ENCODE measurements at regions not wholly inside any gene's neighbourhood (a gene's known extent, or its start where the extent isn't known, plus 50 kb on each side); places are given as distances from the start of the nearest gene placed in this dataset.

DNA sequence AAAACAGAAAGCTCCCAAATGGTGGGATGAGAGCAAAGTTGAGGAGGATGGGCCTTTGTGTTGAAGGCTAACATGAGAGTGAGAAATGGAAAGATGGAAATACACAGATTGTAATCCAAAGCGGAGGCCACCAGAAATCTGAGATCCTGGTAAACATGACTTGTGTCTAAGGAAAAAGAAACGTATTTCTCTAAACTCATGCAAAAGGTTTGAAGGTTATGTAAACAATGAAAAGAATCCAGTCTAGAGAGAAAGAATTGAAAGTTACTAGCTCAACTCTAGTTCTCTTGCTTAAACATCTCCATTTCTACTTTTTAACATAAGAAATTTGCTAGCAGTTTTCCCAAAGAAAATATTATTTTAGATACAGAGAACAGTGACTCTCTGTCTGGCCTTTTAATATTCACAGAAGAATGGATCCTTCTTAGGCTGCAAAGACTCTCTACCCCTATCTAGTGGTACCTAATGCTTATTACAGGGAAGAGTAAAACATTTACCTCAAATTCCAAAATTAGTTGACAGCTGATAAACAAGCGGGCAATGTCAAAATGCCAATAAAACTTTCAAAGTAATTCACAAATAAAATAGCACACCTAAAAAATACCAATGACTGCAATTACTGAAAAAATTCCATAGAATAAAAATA, 75.8 kb upstream of the SOX5 start (continued):
- TF ChIP-seq FOXJ3 (CRISPR knock-in tag; IDR thresholded peaks at IDR 0.05; ENCODE audit: borderline replicate concordance) (peak; percentile 72; the same call in 1 of the 2 replicates), ZNF709 (CRISPR knock-in tag; IDR thresholded peaks at IDR 0.05) (no peak), MED1 (CRISPR knock-in tag; IDR thresholded peaks at IDR 0.05) (peak; percentile 63; the same call in 1 of the 2 replicates), FOXA1 (IDR thresholded peaks at IDR 0.05) (peak; percentile 57; the same call in 1 of the 2 replicates), FOXA1 (CRISPR knock-in tag; IDR thresholded peaks at IDR 0.05) (peak; percentile 85), ZNF317 (CRISPR knock-in tag; IDR thresholded peaks at IDR 0.05) (0 out of 2 replicates have a peak, but pooled peaks have one; percentile 56), MED13 (CRISPR knock-in tag; IDR thresholded peaks at IDR 0.05) (no peak), DMAP1 (CRISPR knock-in tag; IDR thresholded peaks at IDR 0.05) (peak; percentile 33; the same call in 1 of the 2 replicates), HDAC1 (CRISPR knock-in tag; IDR thresholded peaks at IDR 0.05) (no peak), ATAD3A (CRISPR knock-in tag; IDR thresholded peaks at IDR 0.05) (no peak), SALL2 (CRISPR knock-in tag; IDR thresholded peaks at IDR 0.05) (no peak), ZFP36L2 (CRISPR knock-in tag; IDR thresholded peaks at IDR 0.05) (no peak), KDM6A (CRISPR knock-in tag; IDR thresholded peaks at IDR 0.05; ENCODE audit: low read depth) (peak; percentile 12), HOXA9 (CRISPR knock-in tag; IDR thresholded peaks at IDR 0.05; ENCODE audit: borderline replicate concordance) (no peak), MAFG (CRISPR knock-in tag; IDR thresholded peaks at IDR 0.05) (no peak), ZNF562 (CRISPR knock-in tag; IDR thresholded peaks at IDR 0.05; ENCODE audit: borderline replicate concordance) (no peak), EHMT2 (IDR thresholded peaks at IDR 0.05; ENCODE audit: borderline replicate concordance, low read depth, low read length) (peak; percentile 69; the same call in 1 of the 2 replicates), NR2F6 (IDR thresholded peaks at IDR 0.05) (no peak; the same call in 1 of the 2 replicates), NR2F6 (CRISPR knock-in tag; IDR thresholded peaks at IDR 0.05) (peak; percentile 82), TARDBP (CRISPR knock-in tag; IDR thresholded peaks at IDR 0.05) (peak; percentile 57; the same call in 1 of the 2 replicates), SIX4 (CRISPR knock-in tag; IDR thresholded peaks at IDR 0.05) (peak; percentile 96), ZNF33A (CRISPR knock-in tag; IDR thresholded peaks at IDR 0.05; ENCODE audit: borderline replicate concordance) (no peak), PPARG (CRISPR knock-in tag; conservative IDR thresholded peaks at IDR 0.05) (peak; percentile 70), JUNB (CRISPR knock-in tag; IDR thresholded peaks at IDR 0.05; ENCODE audit: borderline replicate concordance) (no peak), FOXK2 (IDR thresholded peaks at IDR 0.05) (peak; percentile 51; the same call in 1 of the 2 replicates), SOX6 (IDR thresholded peaks at IDR 0.05) (no peak), SOX6 (CRISPR knock-in tag; IDR thresholded peaks at IDR 0.05) (peak; percentile 84), HDAC2 (CRISPR knock-in tag; IDR thresholded peaks at IDR 0.05) (peak; percentile 82), ZNF644 (CRISPR knock-in tag; IDR thresholded peaks at IDR 0.05; ENCODE audit: low read depth) (peak; percentile 81), ZNF878 (CRISPR knock-in tag; IDR thresholded peaks at IDR 0.05) (no peak; the same call in 1 of the 2 replicates)
- TF ChIP-seq, protein P1, sequence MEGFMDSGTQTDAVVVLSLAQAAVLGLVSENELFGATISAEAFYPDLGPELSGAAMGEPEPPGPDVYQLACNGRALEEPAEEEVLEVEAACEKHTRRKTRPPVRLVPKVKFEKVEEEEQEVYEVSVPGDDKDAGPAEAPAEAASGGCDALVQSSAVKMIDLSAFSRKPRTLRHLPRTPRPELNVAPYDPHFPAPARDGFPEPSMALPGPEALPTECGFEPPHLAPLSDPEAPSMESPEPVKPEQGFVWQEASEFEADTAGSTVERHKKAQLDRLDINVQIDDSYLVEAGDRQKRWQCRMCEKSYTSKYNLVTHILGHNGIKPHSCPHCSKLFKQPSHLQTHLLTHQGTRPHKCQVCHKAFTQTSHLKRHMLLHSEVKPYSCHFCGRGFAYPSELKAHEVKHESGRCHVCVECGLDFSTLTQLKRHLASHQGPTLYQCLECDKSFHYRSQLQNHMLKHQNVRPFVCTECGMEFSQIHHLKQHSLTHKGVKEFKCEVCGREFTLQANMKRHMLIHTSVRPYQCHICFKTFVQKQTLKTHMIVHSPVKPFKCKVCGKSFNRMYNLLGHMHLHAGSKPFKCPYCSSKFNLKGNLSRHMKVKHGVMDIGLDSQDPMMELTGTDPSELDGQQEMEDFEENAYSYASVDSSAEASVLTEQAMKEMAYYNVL (CRISPR knock-in tag; IDR thresholded peaks at IDR 0.05; ENCODE audit: borderline replicate concordance): peak; percentile 94
- TF ChIP-seq, protein P2, sequence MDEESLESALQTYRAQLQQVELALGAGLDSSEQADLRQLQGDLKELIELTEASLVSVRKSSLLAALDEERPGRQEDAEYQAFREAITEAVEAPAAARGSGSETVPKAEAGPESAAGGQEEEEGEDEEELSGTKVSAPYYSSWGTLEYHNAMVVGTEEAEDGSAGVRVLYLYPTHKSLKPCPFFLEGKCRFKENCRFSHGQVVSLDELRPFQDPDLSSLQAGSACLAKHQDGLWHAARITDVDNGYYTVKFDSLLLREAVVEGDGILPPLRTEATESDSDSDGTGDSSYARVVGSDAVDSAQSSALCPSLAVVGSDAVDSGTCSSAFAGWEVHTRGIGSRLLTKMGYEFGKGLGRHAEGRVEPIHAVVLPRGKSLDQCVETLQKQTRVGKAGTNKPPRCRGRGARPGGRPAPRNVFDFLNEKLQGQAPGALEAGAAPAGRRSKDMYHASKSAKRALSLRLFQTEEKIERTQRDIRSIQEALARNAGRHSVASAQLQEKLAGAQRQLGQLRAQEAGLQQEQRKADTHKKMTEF (CRISPR knock-in tag; IDR thresholded peaks at IDR 0.05): peak; percentile 75

Data from HepG2 (cell line).